NCI-H1436 (cell line): ENCODE measurements at regions not wholly inside any gene's neighbourhood (a gene's known extent, or its start where the extent isn't known, plus 50 kb on each side); places are given as distances from the start of the nearest gene placed in this dataset.

Experiments used
- DNase-seq: peaks from one replicate; lab custom pipeline; 2025; lab: John Stamatoyannopoulos, UW

- DNase-seq, result no peak
Measured at GRCh38 chr4:14560577-14560976, 441.7 kb upstream of the CPEB2 start.

GRCh38 chr4:14562901-14563300 is 439.4 kb upstream of the CPEB2 start:
- no peak for DNase-seq

- DNase-seq, result no peak
Measured at GRCh38 chr4:14564281-14564680, 438.0 kb upstream of the CPEB2 start.

- no peak for DNase-seq
Measured at GRCh38 chr4:14566518-14566917, 435.8 kb upstream of the CPEB2 start.

- no peak for DNase-seq
Measured at GRCh38 chr4:14568351-14568750, 433.9 kb upstream of the CPEB2 start.

GRCh38 chr4:14575289-14575688 is 427.0 kb upstream of the CPEB2 start:
- no peak for DNase-seq

GRCh38 chr4:14575919-14576318 is 426.4 kb upstream of the CPEB2 start:
- DNase-seq, result no peak

- no peak for DNase-seq
Measured at GRCh38 chr4:14580061-14580460, 422.2 kb upstream of the CPEB2 start.

GRCh38 chr4:14581741-14582140 is 420.5 kb upstream of the CPEB2 start:
- no peak for DNase-seq

- DNase-seq, result no peak
Measured at GRCh38 chr4:14582677-14583076, 419.6 kb upstream of the CPEB2 start.

GRCh38 chr4:14583331-14583730 is 418.9 kb upstream of the CPEB2 start:
- DNase-seq, result no peak

GRCh38 chr4:14583752-14584151 is 418.5 kb upstream of the CPEB2 start:
- DNase-seq, result no peak

GRCh38 chr4:14592950-14593349 is 409.3 kb upstream of the CPEB2 start:
- DNase-seq, result no peak

- DNase-seq, result no peak
Measured at GRCh38 chr4:14596028-14596427, 406.3 kb upstream of the CPEB2 start.

GRCh38 chr4:14596437-14596836 is 405.8 kb upstream of the CPEB2 start:
- DNase-seq, result no peak

- DNase-seq, result no peak
Measured at GRCh38 chr4:14596904-14597303, 405.4 kb upstream of the CPEB2 start.

GRCh38 chr4:14602206-14602605 is 400.1 kb upstream of the CPEB2 start:
- no peak for DNase-seq

- no peak for DNase-seq
Measured at GRCh38 chr4:14607001-14607400, 395.3 kb upstream of the CPEB2 start.

- no peak for DNase-seq
Measured at GRCh38 chr4:14607578-14607977, 394.7 kb upstream of the CPEB2 start.

- no peak for DNase-seq
Measured at GRCh38 chr4:14608630-14609029, 393.7 kb upstream of the CPEB2 start.

GRCh38 chr4:14614840-14615239 is 387.4 kb upstream of the CPEB2 start:
- no peak for DNase-seq

- no peak for DNase-seq
Measured at GRCh38 chr4:14615671-14616070, 386.6 kb upstream of the CPEB2 start.

- no peak for DNase-seq
Measured at GRCh38 chr4:14620567-14621141, 381.6 kb upstream of the CPEB2 start.

- DNase-seq, result no peak
Measured at GRCh38 chr4:14621731-14622463, 380.4 kb upstream of the CPEB2 start.
